GM12878 (cell line): ENCODE measurements at regions not wholly inside any gene's neighbourhood (a gene's known extent, or its start where the extent isn't known, plus 50 kb on each side); places are given as distances from the start of the nearest gene placed in this dataset.

Source experiments
- ATAC-seq: fragments of 200-7000 bp; cut with Tn5 transposase; 3 replicates; pipeline ENCODE4 v1.9.1; 2020; ENCODE audit warnings: mild to moderate bottlenecking, moderate library complexity
- BruUV-seq: library from RNA; stranded (reverse); fragments of 400-500 nt; replicated peaks from 2 replicates; lab custom pipeline; 2021; lab: Mats Ljungman, UMichigan
- CTCF ChIA-PET: fragments of 300-600 bp; sonication (Branson Sonifier 250); formaldehyde crosslinking; extraction: SDS; loops from one replicate; lab custom pipeline; 2021; ENCODE audit warnings: inconsistent platforms; lab: Yijun Ruan, JAX
- POLR2A ChIA-PET: fragments of 350-600 bp; formaldehyde crosslinking; extraction: SDS; loops from one replicate; lab custom pipeline; 2021; ENCODE audit warnings: inconsistent platforms; lab: Charles Lee
- RAD21 ChIA-PET: fragments of 300-600 bp; sonication (Branson Sonifier 250); formaldehyde crosslinking; loops from one replicate; lab custom pipeline; 2023; ENCODE audit warnings: antibody characterized with exemption; ENCODE audit not compliant: unreplicated experiment; lab: Charles Lee
- SMC1A ChIA-PET: fragments of 300-600 bp; sonication (Branson Sonifier 250); formaldehyde crosslinking; loops from one replicate; lab custom pipeline; 2023; ENCODE audit not compliant: unreplicated experiment, uncharacterized antibody; lab: Charles Lee
- DNase-seq: peaks from one replicate; pipeline ENCODE4 v3.0.0-alpha.2; 2011; ENCODE audit warnings: low read depth, low spot score
- FAIRE-seq: peaks from 3 replicates; lab custom pipeline; 2011; peaks lifted over from hg19 to GRCh38; lab: Jason Lieb, UNC
- H2AFZ ChIP-seq: 2 replicates; pipeline ENCODE4 v1.6.0; 2011; ENCODE audit warnings: low read depth, low read length, control low read depth; ENCODE audit not compliant: control insufficient read depth
- H3K27ac ChIP-seq: 2 replicates; pipeline ENCODE4 v1.5.1; 2011; ENCODE audit warnings: control low read depth; ENCODE audit not compliant: control insufficient read depth, insufficient read depth
- H3K27me3 ChIP-seq, 2 experiments: replicated peaks in 1 of 2; 2 replicates each; pipeline versions ENCODE4 v1.6.0 to v1.6.1; 2011; ENCODE audit warnings: low read length in 1 of 2; ENCODE audit not compliant: control insufficient read depth in 2 of 2, insufficient read depth in 2 of 2
- H3K36me3 ChIP-seq, 2 experiments: 2 replicates each; pipeline ENCODE4 v1.5.1; 2011; ENCODE audit warnings: low read length in 1 of 2; ENCODE audit not compliant: control insufficient read depth in 2 of 2, insufficient read depth in 2 of 2
- H3K4me1 ChIP-seq: 2 replicates; pipeline ENCODE4 v1.6.1; 2011; ENCODE audit warnings: mild to moderate bottlenecking, low read length, moderate library complexity, mixed read lengths; ENCODE audit not compliant: control insufficient read depth, insufficient read depth
- H3K4me2 ChIP-seq: 2 replicates; pipeline ENCODE4 v1.6.0; 2011; ENCODE audit warnings: control low read depth; ENCODE audit not compliant: control insufficient read depth, insufficient read depth
- H3K4me3 ChIP-seq: fragments of 200-600 bp; sonication (generic); 2 replicates; pipeline ENCODE4 v1.5.1; 2016
- H3K79me2 ChIP-seq: 2 replicates; pipeline ENCODE4 v1.6.0; 2011; ENCODE audit warnings: low read length; ENCODE audit not compliant: control insufficient read depth, insufficient read depth
- H3K9ac ChIP-seq: 2 replicates; pipeline ENCODE4 v1.8.0; 2011; ENCODE audit warnings: low read length, control low read depth, mixed read lengths; ENCODE audit not compliant: control insufficient read depth, insufficient read depth
- H3K9me3 ChIP-seq: replicated peaks from 3 replicates; pipeline ENCODE4 v1.5.1; 2011; ENCODE audit warnings: mild to moderate bottlenecking, low read length; ENCODE audit not compliant: control insufficient read depth, insufficient read depth
- H4K20me1 ChIP-seq: 2 replicates; pipeline ENCODE4 v1.6.0; 2011; ENCODE audit not compliant: control insufficient read depth, insufficient read depth
- DPF2 ChIP-seq: fragments of 450-650 bp; IDR thresholded peaks from 2 replicates; pipeline ENCODE4 v1.6.1; 2017; ENCODE audit warnings: mild to moderate bottlenecking
- ELK1 ChIP-seq: IDR thresholded peaks from 2 replicates; pipeline ENCODE4 v1.6.1; 2012; ENCODE audit warnings: low read depth, low read length, improper control_type of control experiment
- HCFC1 ChIP-seq: fragments of 150-350 bp; IDR thresholded peaks from 2 replicates; pipeline ENCODE4 v1.6.1; 2014; ENCODE audit warnings: low read length
- IKZF1 ChIP-seq: fragments of 450-650 bp; conservative IDR thresholded peaks from 2 replicates; pipeline ENCODE4 v1.6.1; 2017; ENCODE audit warnings: antibody characterized with exemption, mild to moderate bottlenecking
- KAT2A ChIP-seq: conservative IDR thresholded peaks from 2 replicates; pipeline ENCODE4 v1.6.1; 2011; ENCODE audit warnings: low read depth, low read length; ENCODE audit not compliant: control insufficient read depth
- MTA2 ChIP-seq: fragments of 450-650 bp; IDR thresholded peaks from 2 replicates; pipeline ENCODE4 v1.6.1; 2016; ENCODE audit warnings: low read depth, mild to moderate bottlenecking, moderate library complexity
- RELB ChIP-seq: fragments of 450-650 bp; IDR thresholded peaks from 2 replicates; pipeline ENCODE4 v1.6.1; 2017; ENCODE audit warnings: low read depth, mild to moderate bottlenecking, moderate library complexity
- SMAD1 ChIP-seq: fragments of 450-650 bp; IDR thresholded peaks from 2 replicates; pipeline ENCODE4 v1.6.1; 2018; ENCODE audit warnings: mild to moderate bottlenecking, low read depth; ENCODE audit not compliant: partially characterized antibody
- STAT3 ChIP-seq: IDR thresholded peaks from 2 replicates; pipeline ENCODE4 v1.6.1; 2011; ENCODE audit warnings: low read depth, low read length, improper control_type of control experiment
- WGBS: methylation state at CpG from one replicate; pipeline ENCODE4 v1.1.6; 2016; ENCODE audit warnings: low lambda C conversion rate; ENCODE audit not compliant: insufficient replicate concordance, insufficient coverage; ENCODE audit errors: missing lambda C conversion rate; 5-methylcytosine and 5-hydroxymethylcytosine counted together
- in situ Hi-C: fragments of 300-500 bp; cut with MboI; formaldehyde crosslinking; loops from 9 replicates; pipeline ENCODE4 v1.14.3; 2018; ENCODE audit warnings: mixed read lengths
- intact Hi-C: fragments of 100-400 bp; cut with micrococcal nuclease; formaldehyde crosslinking; loops from one replicate; pipeline ENCODE4 v1.14.2; 2022; ENCODE audit not compliant: unreplicated experiment

- TF ChIP-seq RELB: no peak
- TF ChIP-seq HCFC1: no peak
- no peak for TF ChIP-seq KAT2A
- no peak for TF ChIP-seq DPF2
Observed at GRCh38 chr14:85295318-85295717, 234.6 kb upstream of the FLRT2 start (continued).

- ChIA-PET SMC1A (no interaction called here), POLR2A (no interaction called here), CTCF (no interaction called here), RAD21 (no interaction called here)
- FAIRE-seq (no peak), ATAC-seq (no peak), DNase-seq (no peak)
- no peaks in the 10 kb centered on the region for H3K27me3 ChIP-seq
- no peak overlapping the region for H3K9ac ChIP-seq
- no peaks in the 10 kb centered on the region for H3K36me3 ChIP-seq
- H3K27ac ChIP-seq: no peak overlapping the region
- H3K4me3 ChIP-seq: no peak overlapping the region
- H4K20me1 ChIP-seq: no peaks in the 10 kb centered on the region
- in situ Hi-C loops: no loop called here
- no peaks in the 10 kb centered on the region for H3K79me2 ChIP-seq
- no peaks in the 10 kb centered on the region for H3K4me1 ChIP-seq
- no peak overlapping the region for H2AFZ ChIP-seq
- H3K9me3 ChIP-seq: no peaks in the 10 kb centered on the region
- BruUV-seq: no TSS peak
- no peak overlapping the region for H3K4me2 ChIP-seq
- WGBS: 8% methylated on average over 3 of the region's 3 CpGs
- intact Hi-C loops: no loop called here
- TF ChIP-seq SMAD1 (no peak), RELB (no peak), MTA2 (no peak), IKZF1 (no peak), STAT3 (no peak), ELK1 (no peak)
Observed at GRCh38 chr14:85296456-85297210, 233.3 kb upstream of the FLRT2 start.
